ENCODE measurements at regions not wholly inside any gene's neighbourhood (a gene's known extent, or its start where the extent isn't known, plus 50 kb on each side); places are given as distances from the start of the nearest gene placed in this dataset.

DNA sequence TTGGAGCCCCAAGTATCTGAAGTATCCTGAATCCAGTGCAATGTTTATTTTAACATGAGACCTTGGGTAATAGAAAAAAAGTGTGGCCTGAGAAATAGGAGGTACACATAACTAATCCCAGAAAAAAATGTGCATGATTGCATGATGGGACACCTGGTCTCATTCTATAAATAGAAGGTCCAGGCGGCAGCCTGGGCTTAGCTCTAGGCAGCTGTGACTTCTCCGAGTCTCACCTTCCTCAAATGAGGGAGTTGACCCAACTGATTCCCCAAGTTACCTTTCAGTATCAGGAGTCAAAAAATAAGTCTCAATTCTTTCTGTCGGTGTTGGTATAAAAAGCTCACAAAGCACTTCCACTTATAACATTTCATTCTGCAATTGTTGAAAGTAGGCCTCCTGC, 65.9 kb upstream of the CCDC190 start:
- ATAC-seq = no peak
- no TSS peak for BruUV-seq (replicated peaks)

DNA sequence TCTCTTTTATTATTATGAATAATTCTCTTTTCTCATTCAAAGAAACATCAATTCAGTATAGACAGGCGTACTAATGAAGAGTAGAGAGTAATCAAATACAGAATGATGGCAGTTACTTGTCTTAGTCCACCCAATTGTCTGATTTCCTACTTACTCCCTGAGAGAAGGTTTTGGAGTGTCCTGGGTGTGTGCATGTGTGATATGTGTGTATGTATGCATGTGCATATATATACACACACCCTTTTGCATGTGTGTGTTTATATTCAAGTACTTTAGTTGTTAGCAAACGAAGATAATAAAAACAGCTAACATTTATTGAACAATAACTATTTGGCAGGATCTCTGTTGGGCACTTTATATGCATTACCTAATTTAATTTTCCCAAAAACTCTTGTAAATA, 63.2 kb upstream of the CCDC190 start:
- 0 out of 2 replicates have a peak, but pooled peaks cover 2% of the 10 kb centered on the region for H3K27me3 ChIP-seq (ENCODE audit: control insufficient read depth, insufficient read depth, low read length)
- no TSS peak for BruUV-seq (replicated peaks)
- ATAC-seq = no peak
- no peak for TF ChIP-seq POLR2AphosphoS5 (IDR thresholded peaks at IDR 0.05; ENCODE audit: low read depth, low read length)
- TF ChIP-seq TCF7L2 (IDR thresholded peaks at IDR 0.05; ENCODE audit: low read depth, low read length) = no peak
- TF ChIP-seq SIN3A (IDR thresholded peaks at IDR 0.05; ENCODE audit: borderline replicate concordance, insufficient read depth, low read depth, low read length) = no peak
- TF ChIP-seq, protein P1, sequence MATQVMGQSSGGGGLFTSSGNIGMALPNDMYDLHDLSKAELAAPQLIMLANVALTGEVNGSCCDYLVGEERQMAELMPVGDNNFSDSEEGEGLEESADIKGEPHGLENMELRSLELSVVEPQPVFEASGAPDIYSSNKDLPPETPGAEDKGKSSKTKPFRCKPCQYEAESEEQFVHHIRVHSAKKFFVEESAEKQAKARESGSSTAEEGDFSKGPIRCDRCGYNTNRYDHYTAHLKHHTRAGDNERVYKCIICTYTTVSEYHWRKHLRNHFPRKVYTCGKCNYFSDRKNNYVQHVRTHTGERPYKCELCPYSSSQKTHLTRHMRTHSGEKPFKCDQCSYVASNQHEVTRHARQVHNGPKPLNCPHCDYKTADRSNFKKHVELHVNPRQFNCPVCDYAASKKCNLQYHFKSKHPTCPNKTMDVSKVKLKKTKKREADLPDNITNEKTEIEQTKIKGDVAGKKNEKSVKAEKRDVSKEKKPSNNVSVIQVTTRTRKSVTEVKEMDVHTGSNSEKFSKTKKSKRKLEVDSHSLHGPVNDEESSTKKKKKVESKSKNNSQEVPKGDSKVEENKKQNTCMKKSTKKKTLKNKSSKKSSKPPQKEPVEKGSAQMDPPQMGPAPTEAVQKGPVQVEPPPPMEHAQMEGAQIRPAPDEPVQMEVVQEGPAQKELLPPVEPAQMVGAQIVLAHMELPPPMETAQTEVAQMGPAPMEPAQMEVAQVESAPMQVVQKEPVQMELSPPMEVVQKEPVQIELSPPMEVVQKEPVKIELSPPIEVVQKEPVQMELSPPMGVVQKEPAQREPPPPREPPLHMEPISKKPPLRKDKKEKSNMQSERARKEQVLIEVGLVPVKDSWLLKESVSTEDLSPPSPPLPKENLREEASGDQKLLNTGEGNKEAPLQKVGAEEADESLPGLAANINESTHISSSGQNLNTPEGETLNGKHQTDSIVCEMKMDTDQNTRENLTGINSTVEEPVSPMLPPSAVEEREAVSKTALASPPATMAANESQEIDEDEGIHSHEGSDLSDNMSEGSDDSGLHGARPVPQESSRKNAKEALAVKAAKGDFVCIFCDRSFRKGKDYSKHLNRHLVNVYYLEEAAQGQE (IDR thresholded peaks at IDR 0.05; ENCODE audit: insufficient read depth in 1 of 2, low read depth in 2 of 2, low read length in 1 of 2) = no peak
- TF ChIP-seq, protein P2, sequence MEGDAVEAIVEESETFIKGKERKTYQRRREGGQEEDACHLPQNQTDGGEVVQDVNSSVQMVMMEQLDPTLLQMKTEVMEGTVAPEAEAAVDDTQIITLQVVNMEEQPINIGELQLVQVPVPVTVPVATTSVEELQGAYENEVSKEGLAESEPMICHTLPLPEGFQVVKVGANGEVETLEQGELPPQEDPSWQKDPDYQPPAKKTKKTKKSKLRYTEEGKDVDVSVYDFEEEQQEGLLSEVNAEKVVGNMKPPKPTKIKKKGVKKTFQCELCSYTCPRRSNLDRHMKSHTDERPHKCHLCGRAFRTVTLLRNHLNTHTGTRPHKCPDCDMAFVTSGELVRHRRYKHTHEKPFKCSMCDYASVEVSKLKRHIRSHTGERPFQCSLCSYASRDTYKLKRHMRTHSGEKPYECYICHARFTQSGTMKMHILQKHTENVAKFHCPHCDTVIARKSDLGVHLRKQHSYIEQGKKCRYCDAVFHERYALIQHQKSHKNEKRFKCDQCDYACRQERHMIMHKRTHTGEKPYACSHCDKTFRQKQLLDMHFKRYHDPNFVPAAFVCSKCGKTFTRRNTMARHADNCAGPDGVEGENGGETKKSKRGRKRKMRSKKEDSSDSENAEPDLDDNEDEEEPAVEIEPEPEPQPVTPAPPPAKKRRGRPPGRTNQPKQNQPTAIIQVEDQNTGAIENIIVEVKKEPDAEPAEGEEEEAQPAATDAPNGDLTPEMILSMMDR (IDR thresholded peaks at IDR 0.05) = no peak
- CTCF ChIA-PET = no interaction called here
- no peaks in the 10 kb centered on the region for H3K4me1 ChIP-seq (ENCODE audit: control insufficient read depth, insufficient read depth, low read length)
- no peak overlapping the region for H3K27ac ChIP-seq (ENCODE audit: low read length)
- H3K4me3 ChIP-seq (ENCODE audit: low read depth in 2 of 2, low read length in 2 of 2) = no peak overlapping the region
- intact Hi-C loops (cut with micrococcal nuclease; ENCODE audit: unreplicated experiment) (no loop called here), in situ Hi-C loops (cut with HindIII; ENCODE audit: low pct_unique_long_range_greater_than_20kb, low sequenced_read_pairs) (no loop called here)
- H3K9me3 ChIP-seq (ENCODE audit: control insufficient read depth, insufficient read depth, low read depth, low read length) = no peaks in the 10 kb centered on the region
- no peaks in the 10 kb centered on the region for H3K36me3 ChIP-seq (ENCODE audit: control insufficient read depth, insufficient read depth, low read length)
- POLR2A ChIA-PET = no interaction called here
- no peak for DNase-seq (ENCODE audit: low read depth, low spot score)

More for the DNA sequence above, 65.9 kb upstream of the CCDC190 start:
- H3K27ac ChIP-seq (ENCODE audit: low read length) = no peak overlapping the region
- intact Hi-C loops (cut with micrococcal nuclease; ENCODE audit: unreplicated experiment) (no loop called here), in situ Hi-C loops (cut with HindIII; ENCODE audit: low pct_unique_long_range_greater_than_20kb, low sequenced_read_pairs) (no loop called here)
- no peak for DNase-seq (ENCODE audit: low read depth, low spot score)
- H3K27me3 ChIP-seq (ENCODE audit: control insufficient read depth, insufficient read depth, low read length) = 0 out of 2 replicates have a peak, but pooled peaks cover 2% of the 10 kb centered on the region
- POLR2A ChIA-PET = no interaction called here
- no peak overlapping the region for H3K4me3 ChIP-seq (ENCODE audit: low read depth in 2 of 2, low read length in 2 of 2)
- H3K9me3 ChIP-seq (ENCODE audit: control insufficient read depth, insufficient read depth, low read depth, low read length) = no peaks in the 10 kb centered on the region
- H3K36me3 ChIP-seq (ENCODE audit: control insufficient read depth, insufficient read depth, low read length) = no peaks in the 10 kb centered on the region
- TF ChIP-seq, protein P1 (IDR thresholded peaks at IDR 0.05; ENCODE audit: insufficient read depth in 1 of 2, low read depth in 2 of 2, low read length in 1 of 2) = no peak
- TF ChIP-seq SIN3A (IDR thresholded peaks at IDR 0.05; ENCODE audit: borderline replicate concordance, insufficient read depth, low read depth, low read length) (no peak), TCF7L2 (IDR thresholded peaks at IDR 0.05; ENCODE audit: low read depth, low read length) (no peak), POLR2AphosphoS5 (IDR thresholded peaks at IDR 0.05; ENCODE audit: low read depth, low read length) (no peak)
- TF ChIP-seq, protein P2 (IDR thresholded peaks at IDR 0.05) = no peak
- H3K4me1 ChIP-seq (ENCODE audit: control insufficient read depth, insufficient read depth, low read length) = no peaks in the 10 kb centered on the region
- CTCF ChIA-PET = interaction anchor here (1.2 kb wide), 1 partner anchor 12 kb away, joined by 3 read pairs; no protein-coding TSS in a partner anchor
